HG02642 (cell line): ENCODE measurements at regions not wholly inside any gene's neighbourhood (a gene's known extent, or its start where the extent isn't known, plus 50 kb on each side); places are given as distances from the start of the nearest gene placed in this dataset.
"Not testable (repeated sequence)": the region's sequence is repeated elsewhere in the genome, so short reads cannot be mapped to it uniquely, and the experiment has no call there.

ENCODE experiments used
- ATAC-seq: cut with Tn5 transposase; IDR thresholded peaks from one replicate; pipeline ENCODE4 v1.9.1; 2021; ENCODE audit warnings: mild to moderate bottlenecking; ENCODE audit not compliant: unreplicated experiment, poor library complexity

- ATAC-seq: no peak
Measured at GRCh38 chr5:100252037-100252436, 283.1 kb upstream of the FAM174A start.

DNA sequence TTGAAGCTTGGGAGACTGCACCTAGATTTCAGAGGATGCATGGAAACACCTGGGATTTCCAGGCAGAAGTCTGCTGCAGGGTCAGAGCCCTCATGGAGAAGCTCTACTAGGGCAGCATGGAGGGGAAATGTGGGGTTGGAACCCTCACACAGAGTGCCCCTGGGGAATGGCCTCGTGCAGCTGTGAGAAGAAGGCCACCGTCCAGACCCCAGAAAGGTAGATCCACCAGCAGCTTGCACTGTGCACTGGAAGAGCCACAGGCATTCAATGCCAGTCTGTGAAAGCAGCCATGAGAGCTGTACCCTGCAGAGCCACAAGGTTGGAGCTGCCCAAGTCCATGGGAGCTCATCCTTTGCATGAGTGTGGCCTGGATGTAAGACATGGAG, 285.3 kb upstream of the FAM174A start:
- no peak for ATAC-seq

- no peak for ATAC-seq
Measured at GRCh38 chr5:100249211-100249883, 285.8 kb upstream of the FAM174A start.

DNA sequence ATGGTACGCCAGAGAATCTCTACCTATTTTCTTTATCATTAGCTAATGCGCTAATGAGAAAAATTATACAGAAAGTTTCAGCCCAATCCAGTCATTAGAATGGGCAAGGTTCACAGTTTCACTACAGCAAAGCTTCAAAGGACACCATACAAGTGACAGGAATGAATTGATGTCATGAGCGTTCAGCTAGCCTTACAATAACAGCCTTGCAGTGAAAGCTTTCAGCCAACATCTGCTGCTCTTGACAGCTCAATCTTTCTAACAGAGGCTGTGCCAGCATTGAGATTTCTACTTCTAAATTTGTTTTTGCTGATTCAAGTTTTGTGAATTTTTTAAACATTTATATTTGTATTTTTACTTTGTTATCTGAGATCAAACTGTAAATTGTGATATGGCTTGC, 302.4 kb upstream of the FAM174A start:
- ATAC-seq: no peak

GRCh38 chr5:100188778-100189177, 346.4 kb upstream of the FAM174A start:
- no peak for ATAC-seq

GRCh38 chr5:100188339-100188738, 346.8 kb upstream of the FAM174A start:
- ATAC-seq: no peak

DNA sequence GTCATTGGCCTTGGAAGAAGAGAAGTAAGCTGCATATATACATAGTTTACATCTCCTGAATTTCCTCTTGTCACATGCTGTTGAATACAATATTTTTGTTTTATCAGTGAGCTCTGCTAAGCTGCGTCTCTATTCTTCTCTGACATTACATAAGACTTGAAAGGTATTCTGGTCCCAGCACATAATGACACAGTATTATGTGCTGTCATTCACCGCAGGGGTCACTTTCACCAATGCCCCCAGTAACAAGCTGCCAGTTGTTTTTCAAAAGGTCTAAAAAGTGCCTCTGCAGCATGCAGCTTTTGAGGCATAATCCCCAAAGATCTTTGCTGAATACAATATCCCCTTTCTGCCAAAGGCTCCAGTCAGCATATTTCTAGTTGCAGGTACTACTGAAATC, 349.0 kb upstream of the FAM174A start:
- ATAC-seq: no peak

DNA sequence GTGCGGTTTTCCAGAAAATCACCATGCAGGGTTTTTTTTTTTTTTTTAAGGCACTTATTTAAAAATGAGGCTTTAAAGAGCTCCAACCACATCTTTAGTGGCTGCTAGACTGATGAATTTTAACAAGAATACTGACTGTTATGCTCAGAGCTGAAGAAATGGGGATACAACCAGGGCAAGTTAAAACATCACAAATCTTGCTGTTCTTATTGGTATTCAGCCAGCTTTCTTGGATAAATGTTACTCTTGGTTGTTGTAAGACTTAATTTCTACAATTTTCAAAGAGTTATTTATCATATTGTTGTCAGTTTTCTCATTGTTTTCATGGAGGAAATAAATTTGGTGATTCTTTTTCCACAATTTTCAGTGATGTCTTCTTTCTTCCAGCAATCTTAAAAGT, 352.8 kb upstream of the FAM174A start:
- ATAC-seq: no peak

DNA sequence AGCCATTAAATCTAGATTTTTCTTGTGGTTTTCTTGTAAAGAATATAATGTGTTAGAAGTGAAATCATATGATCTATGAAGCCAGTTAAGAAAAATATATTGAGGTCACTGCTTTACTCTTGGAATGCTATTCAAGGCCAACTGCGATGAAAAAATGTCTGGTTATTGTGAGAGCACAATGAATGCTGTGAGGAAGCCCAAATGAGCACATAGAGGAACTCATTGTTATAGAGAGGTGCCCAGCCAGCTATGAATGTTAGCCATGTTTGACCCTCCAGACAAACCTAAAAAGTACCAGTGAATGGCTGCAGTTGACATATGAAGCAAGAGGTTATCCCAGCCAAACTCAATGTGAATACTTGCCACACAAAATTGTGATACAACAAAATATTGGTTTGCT, 359.8 kb upstream of the FAM174A start:
- no peak for ATAC-seq

DNA sequence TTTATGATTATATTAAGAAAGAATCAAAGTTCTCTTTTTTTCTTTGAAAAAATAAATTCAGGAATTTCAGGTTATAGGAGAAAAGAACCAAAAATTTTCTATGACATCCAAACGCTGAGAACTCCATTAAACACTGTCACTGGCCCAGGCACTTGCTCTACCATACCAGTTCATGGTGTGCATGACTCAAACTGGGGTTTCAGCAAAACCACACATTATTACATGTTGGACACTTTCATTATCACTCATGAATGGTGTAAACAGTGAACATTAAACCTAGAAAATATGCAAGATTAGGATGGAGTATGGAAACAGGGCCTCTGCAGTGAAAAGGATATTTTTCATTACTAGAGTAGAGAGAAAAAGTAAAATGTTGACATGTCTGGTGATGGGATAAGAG, 369.9 kb upstream of the FAM174A start:
- peak; percentile 100 for ATAC-seq

DNA sequence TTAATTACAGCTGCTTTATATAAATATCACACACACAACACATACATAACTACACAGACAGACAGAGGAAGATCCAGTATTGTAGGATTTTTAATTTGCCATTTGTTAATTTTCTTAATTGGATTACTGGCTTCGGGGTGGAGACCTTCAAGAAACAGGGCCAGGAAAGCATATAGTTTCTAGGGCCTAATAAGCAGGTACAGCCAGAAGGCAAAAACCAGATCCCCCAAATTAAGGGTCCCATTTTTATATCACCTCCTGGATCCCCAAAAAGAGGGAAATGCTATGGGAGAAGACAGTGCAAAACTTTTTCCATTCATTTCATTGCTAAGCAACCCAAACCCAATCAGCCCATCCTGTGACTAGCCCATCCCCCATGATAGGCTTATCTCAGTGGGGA, 373.3 kb upstream of the FAM174A start:
- no peak for ATAC-seq

- ATAC-seq: no peak
Measured at GRCh38 chr5:100157066-100157465, 378.1 kb upstream of the FAM174A start.

- ATAC-seq: no peak
Measured at GRCh38 chr5:100148239-100148638, 386.9 kb upstream of the FAM174A start.

- no peak for ATAC-seq
Measured at GRCh38 chr5:100142607-100143006, 392.6 kb upstream of the FAM174A start.

DNA sequence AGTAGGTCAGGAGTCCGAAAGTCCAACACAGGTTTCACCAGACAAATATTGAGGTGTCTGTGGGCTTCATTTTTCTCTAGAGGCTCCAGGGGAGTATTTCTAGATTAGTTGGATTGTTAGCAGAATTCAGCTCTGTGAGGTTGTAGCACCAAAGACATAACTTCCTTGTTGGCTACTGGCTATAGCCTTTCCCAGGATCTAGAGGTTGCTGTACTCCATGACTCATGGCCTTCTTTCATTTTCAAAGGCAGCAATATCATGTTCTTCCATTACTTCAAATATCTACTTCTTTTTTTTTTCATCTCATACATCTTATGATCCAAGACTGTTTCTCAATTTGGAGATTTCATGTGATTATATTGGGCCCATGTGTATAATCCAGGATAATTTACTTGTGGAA, 404.0 kb upstream of the FAM174A start:
- no peak for ATAC-seq

GRCh38 chr5:100130307-100130706, 404.9 kb upstream of the FAM174A start:
- no peak for ATAC-seq

GRCh38 chr5:100119903-100120302, 415.3 kb upstream of the FAM174A start:
- ATAC-seq: no peak

GRCh38 chr5:100110497-100110896, 424.7 kb upstream of the FAM174A start:
- no peak for ATAC-seq

DNA sequence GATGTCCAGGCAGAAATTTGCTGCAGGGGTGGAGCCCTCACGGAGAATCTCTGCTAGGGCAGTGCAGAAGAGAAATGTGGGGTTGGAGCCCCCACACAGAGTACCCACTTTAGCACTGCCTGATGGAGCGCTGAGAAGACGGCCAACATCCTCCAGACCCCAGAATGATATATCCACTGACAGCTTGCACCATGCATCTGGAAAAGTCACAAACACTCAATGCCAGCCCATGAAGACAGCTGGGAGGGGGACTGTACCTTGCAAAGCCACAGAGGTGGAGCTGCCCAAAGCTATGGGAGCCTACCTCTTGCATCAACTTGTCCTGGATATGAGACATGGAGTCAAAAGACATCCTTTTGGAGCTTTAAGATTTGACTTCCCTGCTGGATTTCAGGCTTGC, 426.3 kb upstream of the FAM174A start:
- ATAC-seq: no peak

DNA sequence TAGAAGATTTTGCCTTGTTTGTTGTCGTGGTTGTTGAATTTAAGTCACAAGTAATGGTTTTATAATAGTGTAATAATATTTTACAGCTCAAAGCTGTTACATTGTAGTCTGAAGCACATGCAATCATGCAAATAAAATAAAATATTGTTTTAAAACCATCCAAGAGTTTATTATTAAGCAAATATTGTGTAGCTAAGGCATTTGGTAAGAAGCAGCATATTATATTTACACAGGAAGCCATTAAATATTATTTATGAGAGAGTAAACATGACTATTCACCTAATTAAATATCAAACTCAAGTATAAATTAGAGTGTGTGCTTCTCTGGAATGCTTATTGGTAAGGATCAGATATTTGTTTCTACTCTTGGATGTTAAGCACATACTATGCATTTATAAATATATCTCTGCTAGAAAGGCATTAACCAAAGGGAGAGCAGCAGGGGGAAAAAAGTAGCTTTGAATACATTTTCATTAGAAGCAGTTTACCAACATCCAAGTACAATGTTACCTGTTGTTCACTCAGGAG, 431.5 kb upstream of the FAM174A start:
- not testable (repeated sequence) for ATAC-seq

DNA sequence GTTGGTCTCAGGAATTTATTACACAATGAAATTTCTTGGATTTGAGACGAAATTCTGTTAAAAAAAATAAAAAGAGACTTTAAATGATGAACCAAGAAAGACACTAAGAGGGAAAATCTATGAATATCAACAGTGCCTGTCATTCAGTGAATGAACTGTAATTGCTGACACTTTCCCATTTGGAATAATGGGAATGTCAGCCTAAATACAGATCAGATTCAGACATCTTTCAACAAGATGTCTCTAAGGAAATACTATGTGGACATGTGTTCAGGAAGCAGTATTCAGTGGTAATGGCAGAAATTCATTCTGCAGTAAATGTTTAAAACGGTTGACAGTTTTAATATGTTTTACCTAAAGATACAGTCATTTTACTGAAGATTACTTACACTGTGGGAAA, 433.7 kb upstream of the FAM174A start:
- ATAC-seq: not testable (repeated sequence)

GRCh38 chr5:100096328-100096727, 438.8 kb upstream of the FAM174A start:
- ATAC-seq: not testable (repeated sequence)
